Fibroblast of lung (primary cell): ENCODE measurements at regions not wholly inside any gene's neighbourhood (a gene's known extent, or its start where the extent isn't known, plus 50 kb on each side); places are given as distances from the start of the nearest gene placed in this dataset.

Experiments
- DNase-seq, 2 donors: peaks; one replicate each; pipeline versions ENCODE4 v3.0.0 to v3.0.0-alpha.2; 2010; ENCODE audit warnings: low read depth in 2 of 2
- H2AFZ ChIP-seq: 2 replicates; pipeline ENCODE4 v1.5.1; 2012; ENCODE audit warnings: low read length, control low read depth, inconsistent platforms
- H3K27ac ChIP-seq: 2 replicates; pipeline ENCODE4 v1.5.1; 2011; ENCODE audit warnings: low read length, control low read depth; ENCODE audit not compliant: insufficient read depth
- H3K27me3 ChIP-seq: 2 replicates; pipeline ENCODE4 v1.5.1; 2011; ENCODE audit warnings: mild to moderate bottlenecking, low read length; ENCODE audit not compliant: control insufficient read depth, insufficient read depth
- H3K36me3 ChIP-seq: 2 replicates; pipeline ENCODE4 v1.5.1; 2011; ENCODE audit warnings: low read length; ENCODE audit not compliant: control insufficient read depth, insufficient read depth
- H3K4me1 ChIP-seq: 2 replicates; pipeline ENCODE4 v1.5.1; 2011; ENCODE audit warnings: low read length; ENCODE audit not compliant: control insufficient read depth, insufficient read depth; ENCODE audit errors: extremely low read depth
- H3K4me2 ChIP-seq: 2 replicates; pipeline ENCODE4 v1.5.1; 2011; ENCODE audit warnings: low read length, control low read depth; ENCODE audit not compliant: insufficient read depth; ENCODE audit errors: extremely low read depth
- H3K4me3 ChIP-seq, 4 experiments: fragments of 200-600 bp in 1 of 4; sonication (generic) in 1 of 4; replicated peaks in 1 of 4; 2 replicates each; pipeline ENCODE4 v1.5.1; 2011 to 2016; ENCODE audit warnings: low read length in 4 of 4, low read depth in 3 of 4, mild to moderate bottlenecking in 3 of 4, control low read depth in 2 of 4, inconsistent platforms in 1 of 4, mixed read lengths in 1 of 4; ENCODE audit not compliant: insufficient read depth in 1 of 4; ENCODE audit errors: control extremely low read depth in 1 of 4
- H3K79me2 ChIP-seq: 2 replicates; pipeline ENCODE4 v1.5.1; 2012; ENCODE audit warnings: mild to moderate bottlenecking, low read length, inconsistent platforms; ENCODE audit not compliant: control insufficient read depth, insufficient read depth
- H3K9ac ChIP-seq: 2 replicates; pipeline ENCODE4 v1.5.1; 2011; ENCODE audit warnings: mild to moderate bottlenecking, low read length, control low read depth; ENCODE audit not compliant: insufficient read depth
- H3K9me3 ChIP-seq: 2 replicates; pipeline ENCODE4 v1.5.1; 2012; ENCODE audit warnings: low read depth, low read length; ENCODE audit not compliant: control insufficient read depth, insufficient read depth
- H4K20me1 ChIP-seq: 2 replicates; pipeline ENCODE4 v1.5.1; 2011; ENCODE audit warnings: low read length; ENCODE audit not compliant: control insufficient read depth, insufficient read depth; ENCODE audit errors: extremely low read depth
- CTCF ChIP-seq, 2 donors: IDR thresholded peaks in 1 of 2; conservative IDR thresholded peaks in 1 of 2; 1 replicate in 1 of 2; 2 replicates in 1 of 2; pipeline ENCODE4 v1.5.1; 2011 to 2012; ENCODE audit warnings: low read length in 2 of 2, control low read depth in 1 of 2, inconsistent platforms in 1 of 2, low read depth in 1 of 2, mild to moderate bottlenecking in 1 of 2
- EZH2 ChIP-seq: IDR thresholded peaks from 2 replicates; pipeline ENCODE4 v1.5.1; 2012; ENCODE audit warnings: low read length, control low read depth, mild to moderate bottlenecking; ENCODE audit errors: missing control alignments

GRCh38 chr6:105567140-105567539, 164.3 kb upstream of the PREP start:
- Histone ChIP-seq H3K79me2 (no peaks in the 10 kb centered on the region), H3K27ac (no peak overlapping the region), H3K4me2 (no peak overlapping the region), H3K9ac (no peak overlapping the region), H3K4me3 (no peak overlapping the region), H3K9me3 (no peaks in the 10 kb centered on the region), H3K4me1 (no peaks in the 10 kb centered on the region), H3K27me3 (no peaks in the 10 kb centered on the region), H3K36me3 (no peaks in the 10 kb centered on the region), H4K20me1 (no peaks in the 10 kb centered on the region), H2AFZ (no peak overlapping the region)
- DNase-seq, result no peak
- no peak for TF ChIP-seq EZH2
- no peak for TF ChIP-seq CTCF (conservative IDR thresholded peaks at IDR 0.05 in 1 of 2, IDR thresholded peaks at IDR 0.05 in 1 of 2; ENCODE audit: low read depth in 1 of 2, low read length in 2 of 2)

- DNase-seq, result no peak
- Histone ChIP-seq H3K36me3 (no peaks in the 10 kb centered on the region), H3K27me3 (no peaks in the 10 kb centered on the region), H3K27ac (no peak overlapping the region), H3K79me2 (no peaks in the 10 kb centered on the region), H3K9ac (no peak overlapping the region), H2AFZ (no peak overlapping the region), H3K9me3 (no peaks in the 10 kb centered on the region), H3K4me1 (no peaks in the 10 kb centered on the region), H3K4me3 (no peak overlapping the region), H3K4me2 (no peak overlapping the region), H4K20me1 (no peaks in the 10 kb centered on the region)
- no peak for TF ChIP-seq CTCF (conservative IDR thresholded peaks at IDR 0.05 in 1 of 2, IDR thresholded peaks at IDR 0.05 in 1 of 2; ENCODE audit: low read depth in 1 of 2, low read length in 2 of 2)
- no peak for TF ChIP-seq EZH2
Measured at GRCh38 chr6:105566503-105566902, 163.6 kb upstream of the PREP start.

GRCh38 chr6:105564121-105564902, 161.4 kb upstream of the PREP start:
- no peak overlapping the region for H3K4me2 ChIP-seq
- TF ChIP-seq EZH2, result no peak
- no peak for TF ChIP-seq CTCF (conservative IDR thresholded peaks at IDR 0.05 in 1 of 2, IDR thresholded peaks at IDR 0.05 in 1 of 2; ENCODE audit: low read depth in 1 of 2, low read length in 2 of 2)

More at GRCh38 chr6:105564121-105564902, 161.4 kb upstream of the PREP start:
- Histone ChIP-seq H4K20me1 (no peaks in the 10 kb centered on the region), H3K4me1 (no peaks in the 10 kb centered on the region), H3K36me3 (no peaks in the 10 kb centered on the region), H3K79me2 (no peaks in the 10 kb centered on the region), H3K9ac (no peak overlapping the region), H3K4me3 (no peak overlapping the region), H2AFZ (no peak overlapping the region), H3K9me3 (no peaks in the 10 kb centered on the region), H3K27ac (no peak overlapping the region), H3K27me3 (no peaks in the 10 kb centered on the region)
- DNase-seq, result no peak
